HG03565 (cell line): ENCODE measurements at regions not wholly inside any gene's neighbourhood (a gene's known extent, or its start where the extent isn't known, plus 50 kb on each side); places are given as distances from the start of the nearest gene placed in this dataset.

ENCODE experiments used
- ATAC-seq: cut with Tn5 transposase; IDR thresholded peaks from one replicate; pipeline ENCODE4 v1.9.1; 2021; ENCODE audit warnings: mild to moderate bottlenecking, moderate library complexity; ENCODE audit not compliant: unreplicated experiment

GRCh38 chr2:15718944-15719323, 127.3 kb downstream of the DDX1 start:
- ATAC-seq = no peak

- ATAC-seq = no peak
Measured at GRCh38 chr2:15719566-15720313, 128.1 kb downstream of the DDX1 start.

GRCh38 chr2:15720561-15721307, 129.1 kb downstream of the DDX1 start:
- ATAC-seq = no peak

DNA sequence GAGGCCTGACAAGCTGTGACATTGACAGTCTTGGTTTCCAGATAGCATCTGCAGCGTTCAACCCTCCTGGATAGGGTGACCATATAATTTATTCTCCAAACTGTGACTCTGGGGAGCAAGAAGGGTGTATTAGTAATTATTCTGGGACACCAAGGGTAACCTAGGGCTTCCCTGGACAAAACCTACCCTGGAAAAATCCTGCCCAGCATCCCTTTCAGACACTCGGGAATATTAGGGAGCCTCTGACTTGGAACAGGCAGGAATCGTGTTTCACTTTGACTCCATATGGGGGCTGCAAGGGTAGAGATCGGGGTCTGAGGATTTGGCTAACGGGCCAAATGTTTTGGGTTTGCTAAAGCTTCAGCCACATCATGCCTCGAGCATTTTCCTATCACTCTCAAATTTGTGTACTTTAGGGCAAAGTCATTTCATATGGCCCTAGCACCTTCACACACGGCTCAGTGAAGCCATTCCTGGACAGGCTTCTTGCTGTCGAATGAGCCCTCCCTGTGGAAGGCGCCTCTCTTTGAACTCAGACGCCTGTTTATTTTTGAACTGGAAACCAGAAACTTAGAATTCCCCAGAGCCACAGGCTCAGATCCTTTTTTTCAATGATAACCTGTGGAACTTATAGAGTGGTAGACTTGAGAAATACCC, 129.9 kb downstream of the DDX1 start:
- no peak for ATAC-seq

- ATAC-seq = no peak
Measured at GRCh38 chr2:15722980-15723379, 131.3 kb downstream of the DDX1 start.

GRCh38 chr2:15724235-15724634, 132.6 kb downstream of the DDX1 start:
- no peak for ATAC-seq

GRCh38 chr2:15725101-15725781, 133.6 kb downstream of the DDX1 start:
- ATAC-seq = no peak

DNA sequence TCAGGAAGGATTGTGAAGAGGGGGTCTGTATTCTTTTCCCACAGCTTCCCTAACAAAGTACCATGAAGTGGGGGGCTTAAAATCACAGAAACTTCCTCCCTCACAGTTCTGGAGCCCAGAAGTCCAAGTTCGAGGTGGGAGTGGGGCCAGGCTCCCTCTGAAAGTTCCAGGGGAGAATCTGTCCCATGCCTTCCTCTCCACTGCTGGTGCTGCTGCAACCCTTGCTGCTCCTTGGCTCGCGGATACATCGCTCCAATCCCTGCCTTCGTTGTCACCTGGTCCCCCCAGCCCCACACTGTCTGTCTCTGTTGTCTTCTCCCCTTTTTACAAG, 134.1 kb downstream of the DDX1 start:
- no peak for ATAC-seq

GRCh38 chr2:15726321-15727057, 134.8 kb downstream of the DDX1 start:
- no peak for ATAC-seq

DNA sequence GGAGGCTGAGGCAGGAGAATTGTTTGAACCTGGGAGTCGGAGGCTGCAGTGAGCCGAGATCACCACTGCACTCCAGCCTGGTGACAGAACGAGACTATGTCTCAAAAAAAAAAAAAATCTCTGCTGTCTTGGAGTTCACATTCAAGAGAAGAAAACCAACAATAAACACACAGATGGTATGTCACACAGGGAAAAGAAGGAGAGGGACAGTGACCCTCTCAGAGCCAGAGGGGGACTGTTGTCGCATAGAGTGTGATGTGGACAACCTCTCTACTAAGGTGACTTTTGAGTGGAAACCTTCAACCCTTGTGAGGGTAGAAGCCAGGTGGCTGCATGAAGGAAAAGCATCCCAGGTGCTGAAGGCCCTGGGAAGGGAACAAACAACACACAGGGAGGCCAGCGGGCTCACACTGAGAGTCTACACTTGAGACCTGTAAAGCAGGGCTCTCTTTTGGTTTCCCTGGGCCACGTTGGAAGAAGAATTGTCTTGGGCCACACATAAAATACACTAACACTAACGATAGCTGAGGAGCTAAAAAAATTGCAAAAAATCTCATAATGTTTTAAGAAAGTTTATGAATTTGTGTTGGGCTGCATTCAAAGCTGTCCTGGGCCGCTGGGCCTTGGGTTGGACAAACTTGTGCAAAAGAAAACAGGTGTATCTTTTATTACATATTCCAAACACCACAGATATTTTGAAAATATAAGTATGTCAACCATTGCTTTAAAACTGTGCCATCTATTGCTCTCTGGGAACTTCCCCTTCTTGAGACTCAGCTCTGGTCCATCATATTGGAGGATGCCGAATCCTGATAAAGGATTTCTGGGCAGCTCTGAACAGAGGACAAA, 136.0 kb downstream of the DDX1 start:
- ATAC-seq = no peak

DNA sequence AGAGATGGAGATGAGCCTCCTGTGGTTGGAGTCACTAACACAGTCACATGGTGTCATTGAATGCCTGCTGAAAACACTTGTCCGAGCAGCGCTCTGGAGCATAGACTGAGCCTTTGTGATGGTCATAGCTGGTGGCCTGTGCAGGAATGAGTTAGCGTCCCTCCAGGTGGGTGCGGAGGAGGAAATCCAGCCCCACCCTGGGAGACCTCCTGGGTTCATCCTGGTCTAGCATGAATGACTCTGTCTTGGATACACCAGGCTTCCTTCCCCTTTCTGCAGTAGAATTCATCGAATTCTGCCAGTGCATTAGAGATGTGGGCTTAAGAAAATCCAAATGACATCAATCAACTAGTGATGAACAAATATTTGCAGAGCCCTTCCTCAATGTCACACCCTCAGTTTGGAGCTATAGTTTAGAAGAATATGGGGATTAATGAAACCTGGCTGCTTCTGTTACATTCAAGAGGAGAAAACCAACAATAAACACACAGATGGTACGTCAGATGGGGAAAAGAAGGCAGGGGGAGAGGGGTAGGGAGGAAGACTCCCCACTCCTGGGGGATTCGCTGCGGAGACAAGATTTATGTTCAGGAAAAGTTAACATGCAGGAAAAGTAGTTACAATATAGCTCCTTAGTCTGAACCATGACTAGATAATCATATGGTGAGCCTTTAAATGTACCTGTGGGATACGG, 136.7 kb downstream of the DDX1 start:
- ATAC-seq = no peak

GRCh38 chr2:15729001-15729400, 137.3 kb downstream of the DDX1 start:
- no peak for ATAC-seq

DNA sequence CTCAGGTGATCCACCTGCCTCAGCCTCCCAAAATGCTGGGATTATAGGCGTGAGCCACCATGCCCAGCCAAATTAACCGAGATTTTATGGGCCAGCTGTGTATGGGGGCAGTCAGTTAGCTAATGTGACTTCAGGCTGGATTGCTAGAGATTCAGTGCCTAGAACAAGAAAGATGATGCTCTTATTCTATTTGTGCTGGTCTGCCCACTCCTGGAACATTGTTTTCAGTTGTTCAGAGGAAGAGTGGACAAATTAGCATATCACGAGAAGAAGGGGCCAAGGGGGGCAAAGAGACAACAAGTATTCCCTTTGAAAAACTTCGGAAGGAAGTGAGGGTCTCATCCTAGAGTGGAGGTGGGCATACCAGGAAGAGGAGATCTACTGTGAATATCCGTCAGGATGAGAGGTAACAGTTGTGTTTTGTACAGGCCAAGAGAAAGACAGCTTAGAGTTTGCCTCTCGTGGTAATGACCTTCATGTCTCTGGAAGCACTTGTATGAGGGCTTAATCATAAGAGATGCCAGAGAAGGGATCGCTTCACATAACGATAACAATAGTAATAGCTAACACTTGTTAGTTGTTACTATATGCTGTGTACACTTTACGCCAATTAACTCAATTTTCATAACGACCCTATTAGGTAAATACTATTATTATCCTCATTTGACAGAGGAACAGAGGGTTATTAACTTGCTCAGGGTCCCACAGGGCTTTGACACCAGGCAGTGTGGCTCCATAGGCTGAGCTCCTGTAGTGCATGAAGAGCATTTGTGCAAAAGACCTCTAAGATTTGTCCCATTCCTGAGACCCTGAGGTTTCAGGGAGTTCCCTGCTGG, 138.3 kb downstream of the DDX1 start:
- ATAC-seq = no peak

DNA sequence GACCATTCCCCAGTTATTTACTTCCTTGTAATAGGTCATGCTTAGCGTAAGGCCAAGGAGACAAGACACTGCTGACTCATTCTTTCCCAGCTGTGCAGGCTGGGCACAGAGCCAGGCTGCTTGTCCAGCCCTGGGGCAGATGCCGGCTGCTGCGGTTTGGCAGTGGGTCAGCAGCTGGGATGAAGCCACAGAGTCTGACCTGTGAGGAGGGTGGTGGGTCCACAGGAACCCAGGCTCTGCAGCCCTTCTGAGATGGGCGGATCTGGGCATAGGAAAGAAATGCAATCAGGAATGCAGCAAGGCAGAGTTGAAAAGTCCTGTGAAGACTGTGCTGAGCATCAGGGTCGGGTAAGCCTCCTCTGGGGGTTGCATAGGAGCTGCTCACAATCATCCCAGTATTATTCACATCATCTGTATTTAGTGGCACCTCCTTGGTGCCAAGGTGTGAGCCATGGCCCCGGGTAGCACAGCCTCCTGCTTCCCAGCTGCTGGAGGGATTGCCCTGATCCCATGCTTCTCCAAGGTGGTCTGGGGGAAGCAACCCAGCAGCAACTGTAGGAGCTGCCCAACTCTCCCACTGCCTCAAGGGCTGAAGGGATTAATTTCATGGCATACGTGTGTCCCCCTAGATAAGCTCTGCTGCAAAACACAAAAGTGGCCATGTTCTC, 139.0 kb downstream of the DDX1 start:
- ATAC-seq = peak; percentile 37

DNA sequence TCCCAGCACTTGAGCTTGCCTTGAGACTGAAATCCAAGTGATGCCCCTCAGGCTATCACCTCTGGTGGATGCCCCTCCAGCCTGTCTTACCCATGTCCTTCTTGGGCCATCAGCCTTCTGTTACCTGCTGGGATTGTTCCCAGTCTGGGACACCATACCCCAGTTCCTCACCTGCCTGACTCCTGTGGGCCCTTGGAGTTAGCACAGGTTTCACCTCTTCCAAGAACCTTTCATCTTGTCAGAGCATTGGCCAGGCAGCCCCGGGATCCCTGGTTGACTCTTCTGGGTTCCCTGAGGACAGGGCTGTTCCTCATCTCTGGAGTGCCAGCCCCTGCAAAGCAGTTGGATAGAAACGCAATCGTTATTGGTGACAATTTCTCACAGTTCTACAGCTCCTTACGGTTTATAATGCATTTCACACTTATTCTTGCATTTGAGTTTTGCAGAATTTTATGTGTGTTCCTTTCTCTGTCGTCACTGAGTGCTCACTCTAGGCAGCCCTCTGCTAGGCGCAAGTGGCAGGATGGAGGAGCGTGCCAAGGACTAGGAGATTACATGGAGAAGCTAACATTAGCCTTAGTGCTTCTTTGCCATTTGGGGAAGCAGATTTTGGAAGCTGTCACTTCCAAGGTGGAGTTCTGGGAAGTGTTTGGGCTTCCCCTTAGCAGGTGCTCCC, 139.7 kb downstream of the DDX1 start:
- ATAC-seq = no peak

DNA sequence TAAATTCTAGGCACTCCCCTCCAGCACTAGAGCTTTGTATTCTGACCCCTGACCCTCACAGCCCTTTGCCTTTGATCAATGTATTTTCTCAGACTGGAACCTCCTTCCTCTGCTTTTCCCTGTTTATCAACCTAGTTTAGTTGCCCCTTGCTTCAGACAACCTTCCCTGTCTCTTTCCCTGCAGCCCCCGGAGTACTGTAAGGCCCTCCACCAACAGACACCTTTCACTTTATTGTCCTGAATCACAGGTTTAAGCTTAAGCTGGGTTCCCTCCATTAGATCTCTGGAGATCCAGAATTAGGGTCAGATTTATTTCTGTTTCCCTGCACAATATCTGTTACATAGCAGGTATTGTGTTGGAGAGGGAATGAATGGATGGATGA, 140.2 kb downstream of the DDX1 start:
- no peak for ATAC-seq

- ATAC-seq = peak; percentile 93
Measured at GRCh38 chr2:15732341-15733077, 140.8 kb downstream of the DDX1 start.
